Ascending aorta (tissue), 2 donors: ENCODE measurements at regions not wholly inside any gene's neighbourhood (a gene's known extent, or its start where the extent isn't known, plus 50 kb on each side); places are given as distances from the start of the nearest gene placed in this dataset.

Source experiments
- DNase-seq, 2 donors: peaks; one replicate each; pipeline ENCODE4 v3.0.0-alpha.2; 2019; ENCODE audit warnings: low spot score in 2 of 2
- H3K27ac ChIP-seq, 2 donors: fragments of 200-600 bp; sonication (generic); one replicate each; pipeline ENCODE4 v1.5.1; 2016 to 2017; ENCODE audit warnings: mild to moderate bottlenecking in 1 of 2
- H3K27me3 ChIP-seq: fragments of 200-600 bp; sonication (generic); one replicate; pipeline ENCODE4 v1.5.1; 2017
- H3K36me3 ChIP-seq, 2 donors: fragments of 200-600 bp; sonication (generic); one replicate each; pipeline ENCODE4 v1.5.1; 2016
- H3K4me1 ChIP-seq, 2 donors: fragments of 200-600 bp; sonication (generic); one replicate each; pipeline ENCODE4 v1.5.1; 2016 to 2017; ENCODE audit warnings: mild to moderate bottlenecking in 1 of 2
- H3K4me3 ChIP-seq, 2 donors: fragments of 200-600 bp; sonication (generic); one replicate each; pipeline ENCODE4 v1.5.1; 2016 to 2017; ENCODE audit warnings: mild to moderate bottlenecking in 1 of 2
- H3K9me3 ChIP-seq, 2 donors: fragments of 200-600 bp; sonication (generic); one replicate each; pipeline ENCODE4 v1.5.1; 2016
- CTCF ChIP-seq, 3 experiments: fragments of 200-600 bp in 2 of 3; fragments of 450-650 bp in 1 of 3; sonication (generic) in 2 of 3; IDR thresholded peaks; one replicate each; pipeline ENCODE4 v1.5.1; 2016 to 2019; ENCODE audit warnings: antibody characterized with exemption in 3 of 3, mild to moderate bottlenecking in 1 of 3, moderate library complexity in 1 of 3
- intact Hi-C: fragments of 100-400 bp; cut with DNase I; formaldehyde crosslinking; loops from one replicate; pipeline ENCODE4 v1.15.1; 2023

GRCh38 chr16:86408685-86409084, 101.6 kb upstream of the FOXF1 start:
- no peaks in the 10 kb centered on the region for H3K27me3 ChIP-seq
- no peak for TF ChIP-seq CTCF (IDR thresholded peaks at IDR 0.05)
- H3K4me3 ChIP-seq = no peak overlapping the region
- no peaks in the 10 kb centered on the region for H3K36me3 ChIP-seq
- intact Hi-C loops = no loop called here
- no peak overlapping the region for H3K27ac ChIP-seq
- no peaks in the 10 kb centered on the region for H3K4me1 ChIP-seq
- DNase-seq = no peak
- H3K9me3 ChIP-seq = peaks cover 0 to 5% of the 10 kb centered on the region in 2 donors

GRCh38 chr16:86410081-86410480, 100.2 kb upstream of the FOXF1 start:
- no peak for TF ChIP-seq CTCF (IDR thresholded peaks at IDR 0.05)

GRCh38 chr16:86410529-86410928, 99.8 kb upstream of the FOXF1 start:
- intact Hi-C loops = no loop called here
- Histone ChIP-seq H3K9me3 (peaks cover 0 to 5% of the 10 kb centered on the region in 2 donors), H3K27me3 (no peaks in the 10 kb centered on the region), H3K36me3 (no peaks in the 10 kb centered on the region), H3K4me3 (no peak overlapping the region), H3K4me1 (no peaks in the 10 kb centered on the region), H3K27ac (no peak overlapping the region)
- no peak for TF ChIP-seq CTCF (IDR thresholded peaks at IDR 0.05)
- no peak for DNase-seq

More at GRCh38 chr16:86410081-86410480, 100.2 kb upstream of the FOXF1 start:
- intact Hi-C loops = no loop called here
- Histone ChIP-seq H3K27ac (no peak overlapping the region), H3K36me3 (no peaks in the 10 kb centered on the region), H3K27me3 (no peaks in the 10 kb centered on the region), H3K9me3 (peaks cover 0 to 5% of the 10 kb centered on the region in 2 donors), H3K4me3 (no peak overlapping the region), H3K4me1 (no peaks in the 10 kb centered on the region)
- DNase-seq = no peak

GRCh38 chr16:86411897-86412296, 98.4 kb upstream of the FOXF1 start:
- Histone ChIP-seq H3K27ac (no peak overlapping the region), H3K4me3 (no peak overlapping the region), H3K27me3 (no peaks in the 10 kb centered on the region), H3K36me3 (no peaks in the 10 kb centered on the region), H3K9me3 (peaks cover 0 to 5% of the 10 kb centered on the region in 2 donors), H3K4me1 (no peaks in the 10 kb centered on the region)
- DNase-seq = no peak
- intact Hi-C loops = no loop called here
- no peak for TF ChIP-seq CTCF (IDR thresholded peaks at IDR 0.05)

GRCh38 chr16:86414991-86415740, 95.2 kb upstream of the FOXF1 start:
- peaks cover 0 to 5% of the 10 kb centered on the region in 2 donors for H3K9me3 ChIP-seq
- no peaks in the 10 kb centered on the region for H3K27me3 ChIP-seq
- no peak overlapping the region for H3K4me3 ChIP-seq
- H3K4me1 ChIP-seq = no peaks in the 10 kb centered on the region
- no peaks in the 10 kb centered on the region for H3K36me3 ChIP-seq
- no peak overlapping the region for H3K27ac ChIP-seq
- TF ChIP-seq CTCF (IDR thresholded peaks at IDR 0.05) = no peak
- intact Hi-C loops = no loop called here
- no peak for DNase-seq
